ENCODE measurements at regions not wholly inside any gene's neighbourhood (a gene's known extent, or its start where the extent isn't known, plus 50 kb on each side); places are given as distances from the start of the nearest gene placed in this dataset.

DNA sequence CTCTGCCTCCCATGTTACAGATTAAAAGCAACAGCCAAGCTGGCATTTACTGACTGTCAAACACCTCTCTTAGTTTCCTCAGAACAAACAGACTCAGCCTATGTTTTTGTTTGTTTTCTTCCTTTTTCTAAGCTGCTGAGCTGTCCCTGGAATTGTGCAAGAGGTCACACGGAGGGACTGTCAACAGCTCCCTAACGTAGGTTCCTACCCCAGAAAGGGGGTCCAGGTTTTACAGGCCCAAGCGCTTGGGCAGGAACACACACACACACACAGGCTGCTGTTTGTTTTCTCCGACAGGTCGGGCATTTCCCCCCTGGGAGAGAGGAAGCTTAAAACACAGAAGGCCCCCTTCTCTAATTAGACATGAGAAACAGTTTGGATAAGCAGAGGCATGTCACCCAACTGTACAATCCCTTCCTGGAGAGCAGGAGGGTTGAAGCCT is 739.6 kb upstream of the TBX3 start:
- no peak for DNase-seq (ENCODE audit: low spot score)

DNA sequence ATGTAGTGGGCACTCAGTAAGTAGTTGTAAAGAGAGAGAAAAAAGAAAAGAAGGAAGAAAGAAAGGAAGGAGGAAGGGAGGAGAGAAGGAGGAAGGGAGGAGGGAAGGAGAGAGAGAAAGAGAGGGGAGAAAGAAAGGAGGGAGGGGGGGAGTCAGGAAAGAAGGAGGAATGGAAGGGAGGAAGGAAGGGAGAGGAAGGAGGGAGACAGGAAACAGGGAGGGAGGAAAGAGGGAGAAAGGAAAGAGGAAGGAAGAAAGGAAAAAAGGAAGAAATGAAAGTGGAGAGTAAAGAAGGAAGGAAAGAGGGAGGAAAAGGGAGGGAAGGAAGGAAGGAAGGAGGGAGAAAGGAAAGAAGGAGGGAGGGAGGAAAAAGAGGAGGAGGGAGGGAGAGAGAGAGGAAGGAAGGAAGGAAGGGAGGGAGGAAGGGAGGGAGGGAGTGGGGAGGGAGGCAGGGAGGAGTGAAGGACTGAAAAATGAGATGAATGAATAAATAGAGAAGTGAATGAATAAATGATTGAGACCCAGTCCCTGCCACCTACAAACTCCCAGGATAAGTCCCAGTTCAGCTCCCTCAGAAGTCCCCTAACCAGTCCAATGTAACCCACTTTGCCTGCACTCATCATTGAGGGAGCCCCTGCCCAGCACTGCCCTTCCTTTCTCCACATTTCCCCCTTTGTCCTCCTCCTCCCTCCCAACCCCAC is 739.0 kb upstream of the TBX3 start:
- DNase-seq (ENCODE audit: low spot score) = no peak

DNA sequence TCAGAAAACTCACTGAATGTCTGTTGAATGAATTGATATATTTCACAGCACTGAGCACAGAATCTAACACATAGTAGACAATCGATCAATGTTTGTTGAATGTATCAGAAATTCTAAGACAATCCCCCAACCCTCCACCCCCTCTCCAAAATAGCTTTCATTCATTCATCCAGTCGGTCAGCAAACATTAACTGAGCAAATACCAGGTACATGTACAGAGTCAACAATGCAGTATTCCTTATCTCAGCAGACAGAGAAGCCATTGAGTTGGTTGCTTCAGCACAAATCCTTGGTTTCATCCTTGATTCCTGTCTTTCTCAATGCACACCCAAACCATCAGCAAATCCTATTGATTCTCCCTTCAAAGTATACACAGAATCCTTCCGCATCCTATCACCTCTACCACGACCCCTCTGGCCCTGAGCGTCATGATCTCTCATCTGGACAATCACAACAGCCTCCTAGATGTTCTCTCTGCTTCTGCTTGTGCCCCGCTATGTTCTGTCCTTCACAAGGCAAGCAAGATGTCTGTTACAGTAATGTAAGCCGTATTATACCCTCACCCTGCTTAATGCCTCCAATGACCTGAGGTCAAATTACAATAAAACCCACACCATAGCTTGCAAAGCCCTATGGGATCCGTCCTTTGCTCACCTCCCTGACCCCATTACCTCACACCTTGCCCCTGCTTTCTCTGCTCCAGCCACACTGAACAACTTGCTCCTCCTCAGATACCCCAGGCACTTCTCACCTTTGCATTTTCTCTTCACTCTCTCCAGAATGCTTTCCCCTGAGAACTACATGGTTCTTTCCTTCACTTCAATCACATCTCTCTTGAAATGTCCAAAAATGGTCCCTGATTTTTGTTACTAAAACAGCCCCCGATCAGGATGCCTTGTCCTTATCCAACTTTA is 738.1 kb upstream of the TBX3 start:
- no peak for DNase-seq (ENCODE audit: low spot score)

DNA sequence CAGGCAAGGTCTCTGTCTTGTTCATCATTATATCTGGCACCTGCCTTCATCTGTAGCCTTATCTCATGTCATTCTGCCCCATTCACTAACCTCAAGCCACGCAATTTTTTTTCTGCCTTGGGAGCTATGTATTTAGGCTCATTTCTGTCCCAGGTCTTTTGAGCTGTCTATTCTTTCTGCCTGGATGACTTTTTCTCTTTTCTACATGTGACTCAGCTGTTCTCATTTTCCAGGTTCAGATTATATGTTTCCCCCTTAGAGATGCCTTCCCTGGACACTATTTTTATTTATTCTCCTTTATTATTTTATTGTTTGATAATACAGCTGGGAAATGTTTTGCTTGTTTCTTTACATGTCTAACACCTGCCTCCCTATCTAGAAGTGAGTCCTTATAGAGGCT is 737.4 kb upstream of the TBX3 start:
- no peak for DNase-seq (ENCODE audit: low spot score)

DNA sequence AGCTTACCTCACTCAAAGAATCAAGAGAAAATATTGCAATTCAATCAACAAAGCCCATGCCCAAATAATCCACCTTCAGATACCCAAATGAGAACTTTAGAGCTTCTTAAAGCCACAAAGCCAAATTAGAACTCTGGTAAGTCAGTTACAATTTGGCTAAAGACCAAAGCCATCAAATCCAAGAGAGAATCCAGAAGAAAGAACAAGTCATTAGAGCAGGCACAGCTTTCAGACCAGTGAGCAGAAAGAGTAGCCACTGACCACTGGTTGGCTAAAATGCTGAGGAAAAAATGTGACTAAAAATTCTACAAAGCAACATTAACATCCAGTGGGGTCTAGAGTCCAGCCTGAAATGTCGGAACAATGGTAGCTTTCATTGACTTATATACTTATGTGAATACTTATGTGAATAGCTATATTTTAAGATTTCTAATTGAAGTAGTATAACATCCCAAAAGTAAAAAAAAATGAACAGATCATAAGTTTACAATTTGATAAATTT is 735.2 kb upstream of the TBX3 start:
- no peak for DNase-seq (ENCODE audit: low spot score)

GRCh38 chr12:115417610-115418009 is 733.6 kb upstream of the TBX3 start:
- DNase-seq (ENCODE audit: low spot score) = no peak

DNA sequence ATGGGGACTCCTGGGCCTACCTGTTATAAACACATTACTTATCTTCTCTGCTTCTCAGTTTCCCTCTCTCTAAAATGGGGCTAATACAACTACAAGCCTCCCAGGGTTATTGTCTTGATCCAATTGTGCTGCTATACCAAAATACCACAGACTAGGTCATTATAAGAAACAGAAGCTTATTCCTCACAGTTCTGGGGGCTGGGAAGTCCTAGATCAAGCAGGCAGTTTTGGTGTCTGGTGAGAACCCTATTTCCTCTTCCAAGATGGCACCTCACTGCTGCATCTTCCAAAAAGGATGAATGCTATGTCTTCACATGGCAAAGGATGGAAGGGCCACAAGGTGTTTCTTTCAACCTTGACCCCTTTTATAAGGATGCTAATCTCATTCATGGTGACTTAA is 732.9 kb upstream of the TBX3 start:
- no peak for DNase-seq (ENCODE audit: low spot score)

DNA sequence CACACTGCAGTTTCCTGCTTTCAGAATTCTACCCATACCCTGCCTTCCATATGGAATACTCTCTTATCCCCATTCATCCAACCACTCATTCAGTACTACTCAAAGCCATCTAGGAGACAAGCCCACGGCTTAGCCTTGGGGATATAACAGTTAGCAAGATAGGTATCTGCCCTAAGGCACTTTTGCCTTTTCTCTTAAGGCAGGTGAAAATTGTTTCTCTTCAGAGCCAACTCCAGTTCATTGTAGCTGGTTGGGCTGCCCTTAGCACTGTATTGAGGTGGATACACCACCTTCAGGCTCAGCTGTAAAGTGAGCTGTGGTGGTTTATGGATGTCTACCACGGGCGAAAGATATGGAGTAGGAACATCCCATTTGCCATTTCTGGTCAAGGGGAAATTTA is 729.7 kb upstream of the TBX3 start:
- no peak for DNase-seq (ENCODE audit: low spot score)

DNA sequence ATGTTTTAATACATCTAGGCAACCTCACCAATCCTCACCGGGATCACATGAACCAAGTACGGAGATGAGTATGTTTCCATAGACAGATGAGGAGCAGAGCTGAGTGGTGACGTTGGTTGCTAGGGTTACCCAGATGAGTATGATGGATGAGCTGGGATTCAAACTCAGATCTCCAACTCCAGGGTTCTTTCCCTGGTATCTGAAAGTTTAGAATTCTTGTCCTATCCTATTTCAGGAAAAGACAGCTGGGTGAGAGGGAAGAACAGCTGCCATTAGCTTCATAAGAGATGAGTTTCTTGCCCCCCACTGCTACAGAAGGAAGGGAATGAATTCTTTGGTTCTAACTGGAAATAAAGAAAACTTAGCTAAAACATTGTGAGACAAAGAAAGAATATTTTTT is 728.9 kb upstream of the TBX3 start:
- DNase-seq (ENCODE audit: low spot score) = no peak

GRCh38 chr12:115411121-115411520 is 727.1 kb upstream of the TBX3 start:
- DNase-seq (ENCODE audit: low spot score) = no peak

DNA sequence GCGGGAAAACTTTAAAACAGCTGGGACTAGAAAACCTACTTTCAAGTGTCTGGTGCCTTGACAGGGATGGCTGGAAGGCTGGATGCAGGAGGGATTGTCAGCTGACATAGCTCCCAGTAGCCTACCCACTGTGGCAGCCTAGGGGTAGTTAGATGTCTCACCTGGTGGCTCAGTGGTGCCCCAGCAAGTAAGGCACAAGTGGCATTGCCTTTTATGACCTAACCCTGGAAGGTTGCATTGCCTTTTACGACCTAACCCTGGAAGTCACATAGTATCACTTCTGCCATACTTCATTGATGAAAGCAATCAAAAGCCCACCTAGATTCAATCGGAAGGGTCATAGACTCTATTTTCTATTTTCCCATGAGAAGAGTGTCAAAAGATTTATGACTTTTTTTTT is 724.7 kb upstream of the TBX3 start:
- DNase-seq (ENCODE audit: low spot score) = no peak

DNA sequence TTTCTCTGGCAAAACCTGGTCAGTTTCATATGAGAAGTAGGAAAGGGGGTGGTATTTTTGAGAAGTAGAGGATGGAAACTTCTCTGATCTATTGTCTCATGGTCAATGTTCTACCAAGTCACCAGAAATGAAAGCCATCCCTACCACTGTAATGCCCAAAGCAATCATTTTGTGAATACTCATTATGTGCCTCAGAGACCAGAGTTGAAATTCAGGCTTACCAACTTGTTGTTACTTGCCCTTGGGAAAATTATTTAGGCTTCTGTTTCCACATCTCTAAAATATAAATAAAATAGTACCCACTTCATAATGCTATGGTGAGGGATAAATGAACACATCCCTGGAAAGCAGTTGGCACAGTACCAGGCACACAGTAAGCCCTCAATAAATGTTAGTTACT is 723.7 kb upstream of the TBX3 start:
- no peak for DNase-seq (ENCODE audit: low spot score)

GRCh38 chr12:115407036-115407435 is 723.1 kb upstream of the TBX3 start:
- DNase-seq (ENCODE audit: low spot score) = no peak

- no peak for DNase-seq (ENCODE audit: low spot score)
Observed at GRCh38 chr12:115405471-115405860, 721.5 kb upstream of the TBX3 start.

DNA sequence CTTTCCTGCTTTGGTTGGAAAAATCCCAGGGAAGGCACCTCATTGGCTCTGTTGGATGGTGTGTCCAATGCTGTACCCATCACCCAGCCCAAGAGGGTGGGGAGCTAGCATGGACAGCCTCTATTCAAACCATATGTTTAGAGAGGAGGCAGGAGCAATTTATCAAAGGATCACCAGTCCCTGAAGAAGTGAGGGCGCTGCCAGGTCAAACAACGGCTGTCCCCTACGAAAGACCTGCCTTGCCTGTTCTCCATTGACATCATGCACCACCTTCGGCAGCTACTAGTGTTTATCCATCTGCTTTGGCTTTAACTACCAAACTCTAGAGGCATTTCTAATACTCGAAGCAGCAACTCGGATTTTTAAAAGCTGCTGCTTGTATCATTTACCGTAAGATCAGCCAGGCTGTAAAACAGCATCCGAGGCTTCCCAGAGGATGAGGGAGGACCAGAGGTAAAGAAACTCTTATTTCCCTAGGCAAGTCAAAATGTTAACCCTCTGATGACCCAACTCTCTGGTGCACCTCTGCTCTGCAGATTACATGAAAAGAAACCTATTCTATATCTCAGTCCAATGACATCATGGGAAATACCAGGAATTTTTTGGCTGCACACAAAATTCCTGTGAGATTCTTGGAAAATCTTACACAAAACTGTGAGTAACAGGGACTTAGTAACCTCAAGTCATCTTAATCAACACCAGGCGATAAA is 720.9 kb upstream of the TBX3 start:
- DNase-seq (ENCODE audit: low spot score) = no peak

GRCh38 chr12:115403689-115404088 is 719.7 kb upstream of the TBX3 start:
- DNase-seq (ENCODE audit: low spot score) = no peak

DNA sequence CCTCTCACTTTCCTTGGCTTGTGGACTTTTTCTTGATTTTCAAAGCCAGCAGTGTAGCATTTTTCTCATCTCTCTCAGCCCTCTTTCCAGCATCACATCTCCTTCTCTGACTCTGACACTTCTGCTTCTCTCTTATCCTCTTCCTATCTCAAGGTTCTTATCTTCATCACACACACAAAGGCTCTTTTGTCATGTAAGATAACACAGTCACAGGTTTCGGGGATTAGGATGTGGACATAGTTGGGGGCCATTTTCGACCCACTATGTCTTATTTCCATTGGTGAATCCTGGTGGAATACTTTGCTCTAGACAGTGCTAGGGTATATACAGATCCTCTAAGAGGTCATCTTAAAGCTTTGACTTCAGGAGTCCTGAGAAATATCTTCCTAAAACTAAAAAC is 719.3 kb upstream of the TBX3 start:
- DNase-seq (ENCODE audit: low spot score) = no peak

GRCh38 chr12:115402443-115403180 is 718.6 kb upstream of the TBX3 start:
- no peak for DNase-seq (ENCODE audit: low spot score)

DNA sequence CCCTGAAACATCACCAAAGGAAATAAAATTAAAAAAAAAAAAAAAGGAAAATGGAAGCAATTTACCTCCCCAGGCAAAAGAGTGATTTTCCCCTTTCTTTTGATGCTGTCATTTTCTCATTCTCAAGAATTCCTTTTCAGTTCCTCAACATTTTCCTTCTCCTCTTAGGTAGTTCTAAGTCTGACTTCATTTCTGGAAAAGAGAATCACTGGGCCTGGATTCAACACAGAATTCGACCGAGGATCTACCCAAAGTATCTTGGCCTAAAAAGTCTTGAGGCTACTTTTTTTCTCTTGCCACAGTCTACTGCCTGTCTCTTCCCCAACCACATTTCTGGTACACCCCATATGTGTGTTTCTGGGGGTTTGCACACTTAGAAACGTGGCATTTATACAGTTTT is 717.8 kb upstream of the TBX3 start:
- DNase-seq (ENCODE audit: low spot score) = no peak

- no peak for DNase-seq (ENCODE audit: low spot score)
Observed at GRCh38 chr12:115400011-115400410, 716.0 kb upstream of the TBX3 start.

- no peak for DNase-seq (ENCODE audit: low spot score)
Observed at GRCh38 chr12:115398311-115398781, 714.4 kb upstream of the TBX3 start.

DNA sequence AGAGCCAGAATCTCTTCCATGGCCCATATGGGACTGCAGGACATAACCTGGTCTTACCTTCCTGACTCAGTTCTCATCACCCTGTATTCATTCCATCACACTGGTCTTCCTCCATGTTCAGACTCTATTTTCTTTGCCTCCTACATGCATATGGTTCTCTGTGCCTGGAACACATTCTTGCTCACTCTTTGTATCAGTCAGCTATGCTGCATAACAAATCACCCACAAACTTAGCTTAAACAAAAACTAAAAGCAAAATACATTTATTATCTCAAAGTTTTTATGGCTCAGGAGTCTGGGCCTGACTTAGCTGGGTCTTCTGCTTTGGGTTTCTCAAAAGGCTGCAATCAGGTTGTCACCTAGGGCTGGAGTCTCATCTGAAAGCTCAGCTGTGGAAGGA is 712.6 kb upstream of the TBX3 start:
- no peak for DNase-seq (ENCODE audit: low spot score)
